HG03280 (cell line): ENCODE measurements at regions not wholly inside any gene's neighbourhood (a gene's known extent, or its start where the extent isn't known, plus 50 kb on each side); places are given as distances from the start of the nearest gene placed in this dataset.

Experiments used
- ATAC-seq: cut with Tn5 transposase; IDR thresholded peaks from one replicate; pipeline ENCODE4 v1.9.1; 2021; ENCODE audit warnings: mild to moderate bottlenecking, moderate library complexity; ENCODE audit not compliant: unreplicated experiment

- ATAC-seq = no peak
Measured at GRCh38 chr2:43088143-43089073, 138.0 kb downstream of the ZFP36L2 start.

- ATAC-seq = no peak
Measured at GRCh38 chr2:43087413-43087812, 139.0 kb downstream of the ZFP36L2 start.

- ATAC-seq = no peak
Measured at GRCh38 chr2:43086451-43087221, 139.8 kb downstream of the ZFP36L2 start.

GRCh38 chr2:43085929-43086328 is 140.5 kb downstream of the ZFP36L2 start:
- no peak for ATAC-seq

- ATAC-seq = no peak
Measured at GRCh38 chr2:43085505-43085904, 140.9 kb downstream of the ZFP36L2 start.

- no peak for ATAC-seq
Measured at GRCh38 chr2:43084699-43085091, 141.7 kb downstream of the ZFP36L2 start.

- ATAC-seq = no peak
Measured at GRCh38 chr2:43083710-43084698, 142.4 kb downstream of the ZFP36L2 start.

- ATAC-seq = no peak
Measured at GRCh38 chr2:43082903-43083677, 143.3 kb downstream of the ZFP36L2 start.

GRCh38 chr2:43082111-43082894 is 144.1 kb downstream of the ZFP36L2 start:
- no peak for ATAC-seq

GRCh38 chr2:43081131-43081765 is 145.2 kb downstream of the ZFP36L2 start:
- ATAC-seq = no peak

- ATAC-seq = no peak
Measured at GRCh38 chr2:43080571-43081021, 145.8 kb downstream of the ZFP36L2 start.

GRCh38 chr2:43078781-43079755 is 147.3 kb downstream of the ZFP36L2 start:
- no peak for ATAC-seq

GRCh38 chr2:43078301-43078700 is 148.1 kb downstream of the ZFP36L2 start:
- ATAC-seq = no peak

- ATAC-seq = no peak
Measured at GRCh38 chr2:43077876-43078275, 148.5 kb downstream of the ZFP36L2 start.

- ATAC-seq = no peak
Measured at GRCh38 chr2:43076676-43077075, 149.7 kb downstream of the ZFP36L2 start.

GRCh38 chr2:43075811-43076585 is 150.4 kb downstream of the ZFP36L2 start:
- no peak for ATAC-seq
